GM19452 (cell line): ENCODE measurements at regions not wholly inside any gene's neighbourhood (a gene's known extent, or its start where the extent isn't known, plus 50 kb on each side); places are given as distances from the start of the nearest gene placed in this dataset.
"Not testable (repeated sequence)": the region's sequence is repeated elsewhere in the genome, so short reads cannot be mapped to it uniquely, and the experiment has no call there.

ENCODE experiments used
- ATAC-seq: cut with Tn5 transposase; IDR thresholded peaks from one replicate; pipeline ENCODE4 v1.9.1; 2021; ENCODE audit not compliant: unreplicated experiment

- ATAC-seq, result no peak
Measured at GRCh38 chr10:78335691-78336401, 302.2 kb downstream of the RPS24 start.

GRCh38 chr10:78336402-78336791 is 302.7 kb downstream of the RPS24 start:
- ATAC-seq, result no peak

- no peak for ATAC-seq
Measured at GRCh38 chr10:78337016-78337415, 303.4 kb downstream of the RPS24 start.

- no peak for ATAC-seq
Measured at GRCh38 chr10:78337646-78338391, 304.2 kb downstream of the RPS24 start.

GRCh38 chr10:78338717-78339116 is 305.1 kb downstream of the RPS24 start:
- ATAC-seq, result no peak

GRCh38 chr10:78339251-78339650 is 305.6 kb downstream of the RPS24 start:
- no peak for ATAC-seq

- ATAC-seq, result no peak
Measured at GRCh38 chr10:78341953-78342614, 308.4 kb downstream of the RPS24 start.

- no peak for ATAC-seq
Measured at GRCh38 chr10:78342827-78343653, 309.4 kb downstream of the RPS24 start.

- not testable (repeated sequence) for ATAC-seq
Measured at GRCh38 chr10:78344257-78344656, 310.6 kb downstream of the RPS24 start.

- ATAC-seq, result not testable (repeated sequence)
Measured at GRCh38 chr10:78345515-78345914, 311.9 kb downstream of the RPS24 start.

- no peak for ATAC-seq
Measured at GRCh38 chr10:78346721-78347120, 313.1 kb downstream of the RPS24 start.

- no peak for ATAC-seq
Measured at GRCh38 chr10:78348411-78349164, 314.9 kb downstream of the RPS24 start.

- no peak for ATAC-seq
Measured at GRCh38 chr10:78349165-78349516, 315.5 kb downstream of the RPS24 start.

- no peak for ATAC-seq
Measured at GRCh38 chr10:78349911-78350663, 316.4 kb downstream of the RPS24 start.

GRCh38 chr10:78351283-78351682 is 317.6 kb downstream of the RPS24 start:
- ATAC-seq, result no peak

- ATAC-seq, result no peak
Measured at GRCh38 chr10:78351809-78352208, 318.1 kb downstream of the RPS24 start.

- ATAC-seq, result no peak
Measured at GRCh38 chr10:78353636-78354035, 320.0 kb downstream of the RPS24 start.

GRCh38 chr10:78354101-78354500 is 320.4 kb downstream of the RPS24 start:
- no peak for ATAC-seq

GRCh38 chr10:78356291-78356900 is 322.7 kb downstream of the RPS24 start:
- no peak for ATAC-seq
